GM12872 (cell line): ENCODE measurements at regions not wholly inside any gene's neighbourhood (a gene's known extent, or its start where the extent isn't known, plus 50 kb on each side); places are given as distances from the start of the nearest gene placed in this dataset.

Experiments used
- TF ChIP-seq, protein P1 (sequence below): IDR thresholded peaks from 3 replicates; pipeline ENCODE4 v1.5.1; 2011; ENCODE audit warnings: low read depth, mild to moderate bottlenecking, low read length, moderate library complexity; ENCODE audit not compliant: insufficient read depth

- TF ChIP-seq, protein P1, sequence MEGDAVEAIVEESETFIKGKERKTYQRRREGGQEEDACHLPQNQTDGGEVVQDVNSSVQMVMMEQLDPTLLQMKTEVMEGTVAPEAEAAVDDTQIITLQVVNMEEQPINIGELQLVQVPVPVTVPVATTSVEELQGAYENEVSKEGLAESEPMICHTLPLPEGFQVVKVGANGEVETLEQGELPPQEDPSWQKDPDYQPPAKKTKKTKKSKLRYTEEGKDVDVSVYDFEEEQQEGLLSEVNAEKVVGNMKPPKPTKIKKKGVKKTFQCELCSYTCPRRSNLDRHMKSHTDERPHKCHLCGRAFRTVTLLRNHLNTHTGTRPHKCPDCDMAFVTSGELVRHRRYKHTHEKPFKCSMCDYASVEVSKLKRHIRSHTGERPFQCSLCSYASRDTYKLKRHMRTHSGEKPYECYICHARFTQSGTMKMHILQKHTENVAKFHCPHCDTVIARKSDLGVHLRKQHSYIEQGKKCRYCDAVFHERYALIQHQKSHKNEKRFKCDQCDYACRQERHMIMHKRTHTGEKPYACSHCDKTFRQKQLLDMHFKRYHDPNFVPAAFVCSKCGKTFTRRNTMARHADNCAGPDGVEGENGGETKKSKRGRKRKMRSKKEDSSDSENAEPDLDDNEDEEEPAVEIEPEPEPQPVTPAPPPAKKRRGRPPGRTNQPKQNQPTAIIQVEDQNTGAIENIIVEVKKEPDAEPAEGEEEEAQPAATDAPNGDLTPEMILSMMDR, result no peak
Measured at GRCh38 chr14:101050901-101051490, 147.5 kb upstream of the RTL1 start.

DNA sequence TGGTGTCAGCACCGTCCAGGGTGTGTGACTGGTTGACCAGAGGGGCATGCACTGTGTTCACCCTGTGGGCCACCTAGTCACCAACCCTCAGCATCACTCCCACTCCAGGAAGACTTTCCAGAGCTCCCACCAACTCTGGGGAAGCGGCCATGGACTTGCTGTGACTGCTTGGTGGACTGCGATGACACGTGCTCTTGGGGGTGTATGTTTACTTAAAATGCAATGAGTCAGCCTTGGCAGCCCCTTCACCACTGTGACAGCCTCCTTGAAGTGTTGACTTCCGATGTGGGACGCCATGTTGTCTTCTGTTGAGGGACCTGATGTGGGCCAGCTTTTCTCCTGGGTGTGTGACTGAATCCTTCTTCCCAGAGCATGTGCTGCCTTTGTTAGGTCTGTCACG is 151.1 kb upstream of the RTL1 start:
- TF ChIP-seq, protein P1, result no peak

DNA sequence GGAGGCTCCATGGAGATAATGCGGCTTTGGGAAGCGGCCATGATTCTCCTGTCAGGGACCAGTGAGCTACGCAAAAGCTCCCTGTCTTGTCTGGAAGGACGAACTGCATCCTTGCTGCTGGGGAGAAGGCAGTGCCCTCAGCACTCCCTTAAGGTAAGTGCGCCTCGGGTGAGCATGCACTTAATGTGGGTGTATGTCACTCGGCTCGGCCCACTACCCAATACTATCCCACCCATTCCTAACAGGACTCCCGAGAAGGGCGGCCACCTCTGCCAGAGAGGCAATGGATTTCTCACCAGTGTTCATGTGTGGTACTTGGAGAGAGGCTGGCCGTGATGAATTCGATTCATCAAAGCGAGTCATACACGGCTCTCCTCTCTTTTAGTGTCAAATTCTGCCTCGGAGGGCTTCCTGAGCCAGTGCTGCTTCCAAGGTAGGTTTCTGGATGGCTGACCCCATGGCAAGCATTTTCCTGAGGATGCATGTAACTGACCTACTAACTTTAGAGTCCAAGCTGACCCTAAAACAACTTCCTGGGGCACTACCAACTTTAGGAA is 151.7 kb upstream of the RTL1 start:
- TF ChIP-seq, protein P1, result no peak

- TF ChIP-seq, protein P1, result no peak
Measured at GRCh38 chr14:101055776-101056374, 152.4 kb upstream of the RTL1 start.

- TF ChIP-seq, protein P1, result no peak
Measured at GRCh38 chr14:101056446-101056845, 152.9 kb upstream of the RTL1 start.

- TF ChIP-seq, protein P1, result no peak
Measured at GRCh38 chr14:101057394-101057793, 153.9 kb upstream of the RTL1 start.

DNA sequence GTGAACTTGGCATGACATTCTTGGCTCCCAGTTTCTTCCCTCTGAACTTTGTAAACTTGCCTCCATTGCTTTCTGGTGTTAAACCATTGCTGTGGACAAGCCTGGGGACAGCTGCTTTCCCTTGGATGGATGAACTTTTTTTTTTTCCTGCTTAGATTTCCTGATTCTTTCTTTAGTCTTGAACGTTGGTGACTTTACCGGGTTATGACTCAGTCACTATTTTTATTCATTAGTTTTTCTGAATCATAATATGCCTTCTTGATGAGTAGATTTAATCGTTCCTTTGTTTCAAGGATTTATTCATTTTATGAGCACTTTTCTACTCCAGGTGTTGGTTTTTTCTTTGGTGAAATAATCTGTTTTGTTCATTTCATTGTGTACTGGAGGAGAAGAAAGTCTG is 155.0 kb upstream of the RTL1 start:
- TF ChIP-seq, protein P1, result no peak
